MCF 10A (cell line): ENCODE measurements at regions not wholly inside any gene's neighbourhood (a gene's known extent, or its start where the extent isn't known, plus 50 kb on each side); places are given as distances from the start of the nearest gene placed in this dataset.

ENCODE experiments used
- BruUV-seq: library from RNA; stranded (reverse); fragments of 400-500 nt; replicated peaks from 2 replicates; lab custom pipeline; 2021; lab: Mats Ljungman, UMichigan
- CTCF ChIA-PET: fragments of 300-600 bp; sonication (Branson Sonifier 250); formaldehyde crosslinking; extraction: SDS; loops from one replicate; lab custom pipeline; 2021; ENCODE audit warnings: antibody characterized with exemption, inconsistent platforms; lab: Yijun Ruan, JAX
- POLR2A ChIA-PET: fragments of 300-600, 350-650 bp; sonication (Branson Sonifier 250); formaldehyde crosslinking; extraction: SDS; loops from one replicate; lab custom pipeline; 2020; ENCODE audit warnings: antibody characterized with exemption, inconsistent platforms; lab: Yijun Ruan, JAX
- DNase-seq: peaks from one replicate; pipeline ENCODE4 v3.0.0-alpha.2; 2018; ENCODE audit not compliant: unreplicated experiment
- H3K27ac Mint-ChIP-seq: one replicate; pipeline ENCODE4 v1.8.0; 2022; ENCODE audit warnings: mild to moderate bottlenecking, low read depth, mixed read lengths; ENCODE audit not compliant: unreplicated experiment
- H3K27me3 Mint-ChIP-seq: one replicate; pipeline ENCODE4 v1.8.0; 2022; ENCODE audit warnings: mixed read lengths; ENCODE audit not compliant: insufficient read depth, unreplicated experiment
- H3K36me3 Mint-ChIP-seq: one replicate; pipeline ENCODE4 v1.8.0; 2022; ENCODE audit warnings: mild to moderate bottlenecking, moderate library complexity, mixed read lengths; ENCODE audit not compliant: insufficient read depth, unreplicated experiment
- H3K4me1 Mint-ChIP-seq: one replicate; pipeline ENCODE4 v1.8.0; 2022; ENCODE audit warnings: mixed read lengths; ENCODE audit not compliant: insufficient read depth, unreplicated experiment
- H3K4me3 Mint-ChIP-seq: one replicate; pipeline ENCODE4 v1.8.0; 2022; ENCODE audit warnings: mild to moderate bottlenecking, moderate library complexity, mixed read lengths; ENCODE audit not compliant: unreplicated experiment
- H3K9me3 Mint-ChIP-seq: one replicate; pipeline ENCODE4 v1.8.0; 2022; ENCODE audit warnings: mixed read lengths; ENCODE audit not compliant: unreplicated experiment
- CTCF ChIP-seq: fragments of 200-600 bp; IDR thresholded peaks from one replicate; pipeline ENCODE4 v1.8.0; 2022; ENCODE audit warnings: antibody characterized with exemption, mild to moderate bottlenecking; ENCODE audit not compliant: unreplicated experiment
- intact Hi-C: fragments of 100-400 bp; cut with micrococcal nuclease; formaldehyde crosslinking; loops from 2 replicates; pipeline ENCODE4 v1.14.1; 2022

DNA sequence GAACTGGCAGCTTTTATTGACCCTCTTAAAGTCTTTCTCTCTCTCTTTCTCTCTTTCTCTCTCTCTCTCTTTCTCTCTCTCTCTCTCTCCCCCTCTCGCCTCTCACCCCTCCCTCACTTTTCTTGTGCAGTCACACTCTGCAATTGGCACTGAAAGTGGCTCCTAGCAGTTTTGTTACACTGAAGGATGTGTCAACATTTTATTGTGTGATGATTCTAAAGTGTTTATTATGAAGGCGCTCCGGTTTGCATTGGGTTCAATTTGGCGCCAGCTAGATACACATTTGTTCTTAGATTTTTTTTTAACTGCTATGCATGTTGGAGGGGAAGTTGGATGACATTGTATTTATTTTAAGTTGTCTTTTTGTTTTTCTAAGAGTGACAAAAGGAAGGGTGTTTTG, 64.0 kb upstream of the CHRM3 start:
- intact Hi-C loops = no loop called here
- no peaks in the 10 kb centered on the region for H3K4me1 Mint-ChIP-seq
- BruUV-seq = no TSS peak
- no peaks in the 10 kb centered on the region for H3K27me3 Mint-ChIP-seq
- no peak overlapping the region for H3K27ac Mint-ChIP-seq
- POLR2A ChIA-PET = no interaction called here
- H3K4me3 Mint-ChIP-seq = no peak overlapping the region
- H3K9me3 Mint-ChIP-seq = no peaks in the 10 kb centered on the region
- no peaks in the 10 kb centered on the region for H3K36me3 Mint-ChIP-seq
- no peak for DNase-seq
- no peak for TF ChIP-seq CTCF
- CTCF ChIA-PET = interaction anchor here (0.7 kb wide), 3 partner anchors 18 to 205 kb away, joined by 3 to 4 read pairs (median 3); no protein-coding TSS in a partner anchor

GRCh38 chr1:239321877-239322276, 64.5 kb upstream of the CHRM3 start:
- Mint-ChIP-seq H3K4me3 (no peak overlapping the region), H3K4me1 (no peaks in the 10 kb centered on the region), H3K9me3 (no peaks in the 10 kb centered on the region), H3K36me3 (no peaks in the 10 kb centered on the region), H3K27ac (no peak overlapping the region), H3K27me3 (no peaks in the 10 kb centered on the region)
- ChIA-PET CTCF (interaction anchor here (0.7 kb wide), 1 partner anchor 18 kb away, joined by 4 read pairs; no protein-coding TSS in a partner anchor), POLR2A (no interaction called here)
- intact Hi-C loops = no loop called here
- DNase-seq = no peak
- TF ChIP-seq CTCF = no peak
- BruUV-seq = no TSS peak

GRCh38 chr1:239317948-239318347, 68.4 kb upstream of the CHRM3 start:
- intact Hi-C loops = no loop called here
- Mint-ChIP-seq H3K9me3 (no peaks in the 10 kb centered on the region), H3K4me1 (no peaks in the 10 kb centered on the region), H3K27ac (no peak overlapping the region), H3K27me3 (no peaks in the 10 kb centered on the region), H3K36me3 (no peaks in the 10 kb centered on the region), H3K4me3 (no peak overlapping the region)
- CTCF ChIA-PET = no interaction called here
- DNase-seq = no peak
- POLR2A ChIA-PET = no interaction called here
- TF ChIP-seq CTCF = no peak
- no TSS peak for BruUV-seq

DNA sequence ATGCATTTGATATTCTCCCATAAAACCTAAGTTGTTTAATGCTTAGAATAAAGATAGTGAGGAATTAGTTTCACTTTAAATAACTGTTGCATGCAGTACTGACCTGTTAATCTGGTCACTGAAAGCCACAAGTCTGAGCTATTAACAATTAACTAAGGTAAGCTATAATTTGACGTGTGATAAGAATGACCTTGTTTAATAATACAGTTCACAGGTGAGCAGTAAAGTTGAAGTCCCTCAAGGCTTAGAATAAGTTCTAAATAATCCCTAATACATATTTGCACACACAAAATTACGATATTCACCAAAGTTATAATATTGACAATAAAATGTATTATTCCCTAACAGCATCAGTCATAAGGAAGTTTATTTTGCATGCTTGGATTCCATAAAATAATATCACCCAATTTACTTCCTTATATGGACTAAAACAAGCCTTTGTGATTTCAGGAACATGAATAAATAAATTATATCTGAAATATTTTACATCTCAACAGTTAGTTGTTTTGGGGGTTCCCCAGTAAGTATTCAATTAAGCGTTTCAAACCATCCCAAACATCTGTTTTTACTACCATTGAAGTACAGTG, 70.6 kb upstream of the CHRM3 start:
- Mint-ChIP-seq H3K9me3 (no peaks in the 10 kb centered on the region), H3K36me3 (no peaks in the 10 kb centered on the region), H3K4me1 (no peaks in the 10 kb centered on the region), H3K27me3 (no peaks in the 10 kb centered on the region), H3K4me3 (no peak overlapping the region), H3K27ac (no peak overlapping the region)
- ChIA-PET CTCF (interaction anchor here (0.9 kb wide), 1 partner anchor 30 kb away, joined by 3 read pairs; no protein-coding TSS in a partner anchor), POLR2A (no interaction called here)
- TF ChIP-seq CTCF = no peak
- intact Hi-C loops = no loop called here
- BruUV-seq = no TSS peak
- DNase-seq = no peak
